DMS53 (cell line): ENCODE measurements at regions not wholly inside any gene's neighbourhood (a gene's known extent, or its start where the extent isn't known, plus 50 kb on each side); places are given as distances from the start of the nearest gene placed in this dataset.
A peak's percentile ranks its signal among the peaks of the same experiment; 100 is the strongest.

Experiments
- DNase-seq: peaks from one replicate; lab custom pipeline; 2025; lab: John Stamatoyannopoulos, UW

DNA sequence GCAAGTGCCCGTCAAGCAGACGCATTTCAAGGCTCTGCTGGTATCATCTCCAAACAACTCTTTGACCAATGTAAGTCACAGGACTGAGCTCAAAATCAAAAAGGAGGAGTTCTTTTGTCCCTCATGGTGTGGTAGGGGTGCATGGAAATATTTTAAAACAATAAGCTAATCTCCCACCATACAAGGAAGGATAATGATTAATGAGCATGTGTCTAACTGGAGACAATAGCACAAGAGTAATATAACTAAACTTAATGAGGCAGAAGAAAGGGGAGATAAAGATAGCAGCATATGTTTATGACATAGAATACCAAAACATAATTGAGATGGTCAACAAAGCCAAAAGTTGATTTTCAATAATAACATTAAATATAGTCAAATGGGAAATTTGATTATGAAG lies 668.0 kb upstream of the ZP4 start:
- DNase-seq, result no peak

DNA sequence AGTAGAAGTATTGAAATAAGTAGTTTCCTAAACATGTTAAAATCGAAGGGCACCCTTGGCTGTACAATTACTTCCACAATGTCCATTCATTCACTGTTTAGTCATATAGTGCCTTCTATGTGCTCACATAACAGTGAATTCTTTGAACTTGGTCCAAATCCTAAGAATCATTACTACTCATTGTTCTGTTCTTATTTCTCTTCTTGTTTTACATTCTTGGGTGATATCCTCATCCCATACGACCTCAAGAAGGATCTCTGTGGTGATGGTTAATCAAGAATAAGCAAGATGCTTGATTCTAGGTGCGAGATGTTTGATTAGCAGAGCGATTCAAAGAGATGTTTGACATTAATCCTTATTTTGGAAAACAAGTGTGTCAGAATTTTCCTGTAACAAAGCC lies 667.4 kb upstream of the ZP4 start:
- DNase-seq, result no peak

DNA sequence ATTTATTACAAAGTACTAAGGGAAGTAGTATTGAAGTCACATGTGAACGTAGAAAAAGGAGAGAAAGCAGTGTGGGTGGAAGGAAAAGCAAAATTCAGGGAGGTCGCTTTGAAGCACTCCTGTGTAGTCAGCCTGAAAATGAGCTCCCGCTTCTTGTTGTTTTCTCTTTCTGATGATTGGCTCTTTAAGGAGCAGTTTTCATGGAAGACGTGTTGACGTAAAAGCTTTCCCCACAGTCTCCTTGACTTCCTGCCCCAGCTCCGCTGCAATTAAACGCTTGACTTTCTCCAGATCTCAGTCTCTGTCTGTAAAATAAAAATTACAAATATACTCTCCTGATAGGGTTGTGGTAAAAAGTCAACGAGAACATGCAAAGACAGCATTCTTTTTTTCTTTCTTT lies 661.5 kb upstream of the ZP4 start:
- no peak for DNase-seq

DNA sequence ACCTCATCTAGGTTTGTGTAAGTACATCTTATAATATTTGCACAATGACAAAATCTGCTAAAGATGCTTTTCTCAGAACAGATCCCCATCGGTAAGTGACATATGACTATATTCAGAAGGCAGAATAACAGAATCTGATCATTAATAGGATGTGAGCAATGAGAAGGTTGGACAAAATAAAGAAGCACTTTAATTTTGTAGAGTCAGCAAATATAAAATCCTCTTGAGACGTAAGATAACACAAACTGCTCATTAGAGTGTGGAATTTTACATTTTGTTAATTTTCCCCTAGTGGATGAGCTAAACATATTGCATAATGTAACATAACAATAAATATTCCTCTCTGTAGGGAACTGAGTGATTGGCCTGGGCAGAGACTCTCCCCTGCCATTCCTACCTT lies 658.4 kb upstream of the ZP4 start:
- no peak for DNase-seq

DNA sequence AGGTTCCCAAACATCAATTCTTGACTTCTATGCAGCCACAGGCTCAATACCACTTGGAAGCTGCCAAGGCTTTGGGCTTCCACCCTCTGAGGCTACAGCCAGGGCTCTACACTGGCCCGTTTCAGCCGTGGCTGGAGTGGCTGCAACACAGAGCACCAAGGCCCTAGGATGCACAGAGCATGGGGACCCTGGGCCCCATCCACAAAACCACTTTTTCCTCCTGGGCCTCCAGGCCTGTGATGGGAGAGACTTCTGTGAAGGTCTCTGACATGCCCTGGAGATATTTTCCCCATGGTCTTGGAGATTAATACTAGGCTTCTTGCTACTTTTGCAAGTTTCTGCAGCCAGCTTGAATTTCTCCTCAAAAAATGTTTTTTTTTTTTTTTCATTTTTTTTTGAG lies 655.4 kb upstream of the ZP4 start:
- no peak for DNase-seq

DNA sequence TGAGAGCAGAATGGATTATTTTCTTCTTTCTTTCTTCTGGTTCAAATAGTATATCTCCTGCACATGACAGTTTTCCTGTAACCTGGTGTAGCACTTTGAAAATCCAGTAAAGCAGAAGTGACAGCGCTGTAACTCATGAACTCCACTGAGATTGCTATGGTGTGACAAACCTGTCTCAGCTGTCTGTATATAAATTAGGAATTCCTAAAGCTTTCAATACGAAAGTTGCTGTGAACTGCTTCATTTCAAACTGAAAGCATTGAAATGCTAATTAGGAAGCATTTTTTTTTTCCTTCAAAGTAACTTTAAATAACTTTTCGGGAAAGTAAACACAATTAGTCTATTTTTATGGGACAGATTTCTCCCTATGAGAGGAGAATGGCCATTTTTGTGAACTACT lies 646.9 kb upstream of the ZP4 start:
- DNase-seq, result no peak

DNA sequence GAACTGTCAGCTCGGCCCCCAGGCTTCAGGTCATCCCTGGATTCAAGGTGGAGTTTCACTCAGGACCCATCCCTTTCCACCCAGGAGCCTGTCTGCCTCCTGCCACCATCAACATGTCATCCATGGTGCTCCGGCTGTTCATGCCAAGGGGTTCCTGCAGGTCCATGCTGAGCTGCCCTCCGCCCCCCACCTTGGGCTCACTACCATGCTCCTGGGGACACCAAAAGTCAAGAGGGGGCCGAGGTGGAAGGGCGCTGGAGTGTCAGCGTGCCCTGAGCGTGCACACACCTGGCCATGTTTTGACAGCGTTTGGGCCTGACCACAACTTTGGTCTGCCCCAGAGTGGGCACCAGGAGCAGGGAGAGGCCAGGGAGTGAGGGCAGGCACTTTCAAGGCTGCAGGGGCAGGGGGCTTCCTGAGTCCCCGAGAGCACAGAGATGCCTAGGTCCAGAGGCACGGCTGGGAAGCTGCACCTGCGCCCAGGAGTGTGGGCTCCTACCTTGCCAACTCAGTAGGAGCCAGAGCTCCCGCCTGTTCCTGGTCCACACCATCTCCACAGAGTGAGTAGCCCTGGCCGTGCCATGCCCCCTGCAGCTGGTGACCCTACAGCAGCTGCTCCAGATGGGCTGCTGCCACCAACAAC lies 639.6 kb upstream of the ZP4 start:
- DNase-seq, result no peak

DNA sequence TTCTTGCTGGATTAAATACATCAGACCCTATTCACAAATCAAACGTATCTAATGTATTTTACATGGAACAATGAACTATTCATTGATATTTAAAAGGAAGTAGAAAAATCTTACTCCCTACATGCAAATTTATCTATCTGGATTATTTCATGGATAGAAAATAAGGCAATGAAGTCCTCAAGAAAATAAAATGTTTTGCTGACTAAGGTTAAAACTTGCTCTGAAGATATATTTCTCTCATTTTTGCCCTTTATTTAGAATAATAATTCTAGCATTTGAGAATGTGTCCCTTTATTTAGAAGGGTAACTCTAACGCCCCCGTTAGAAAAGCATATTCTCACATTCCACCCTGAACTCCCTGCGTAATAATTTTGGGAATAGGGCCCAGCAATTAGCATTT lies 627.0 kb upstream of the ZP4 start:
- DNase-seq, result no peak

DNA sequence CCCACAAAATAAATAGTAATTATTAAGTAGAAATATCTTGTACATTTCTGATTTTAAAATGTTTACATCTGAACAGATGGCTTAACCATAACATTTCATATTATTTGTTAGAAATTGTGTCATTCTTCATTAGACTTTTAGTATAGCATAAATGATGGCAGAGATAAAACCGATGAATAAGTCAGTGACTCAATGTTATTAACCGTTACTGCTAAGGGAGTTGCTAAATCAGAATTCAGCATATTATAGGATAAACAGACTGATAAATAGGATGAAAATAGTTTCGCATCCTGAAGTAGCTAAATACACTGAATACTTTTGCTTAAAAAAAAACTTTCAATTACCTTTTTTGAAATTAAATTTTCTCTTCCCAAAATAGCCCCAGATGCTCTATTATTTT lies 610.6 kb upstream of the ZP4 start:
- no peak for DNase-seq

DNA sequence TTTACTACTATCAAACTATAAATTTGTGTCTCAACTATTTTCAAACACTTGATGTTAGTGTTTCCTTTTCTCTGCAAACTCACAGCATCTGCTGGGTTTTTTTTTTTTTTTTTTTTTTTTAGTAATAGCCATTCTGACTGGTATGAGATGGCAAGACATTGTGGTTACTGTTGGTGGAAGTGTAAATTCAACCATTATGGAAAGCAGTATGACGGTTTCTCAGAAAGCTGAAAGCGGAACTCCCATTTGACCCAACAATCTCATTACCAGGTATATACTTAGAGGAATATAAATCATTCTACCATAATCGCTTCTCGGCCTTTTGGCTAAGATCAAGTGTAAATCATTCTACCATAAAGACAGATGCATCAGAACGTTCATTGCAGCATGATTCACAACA lies 608.3 kb upstream of the ZP4 start:
- DNase-seq, result no peak

DNA sequence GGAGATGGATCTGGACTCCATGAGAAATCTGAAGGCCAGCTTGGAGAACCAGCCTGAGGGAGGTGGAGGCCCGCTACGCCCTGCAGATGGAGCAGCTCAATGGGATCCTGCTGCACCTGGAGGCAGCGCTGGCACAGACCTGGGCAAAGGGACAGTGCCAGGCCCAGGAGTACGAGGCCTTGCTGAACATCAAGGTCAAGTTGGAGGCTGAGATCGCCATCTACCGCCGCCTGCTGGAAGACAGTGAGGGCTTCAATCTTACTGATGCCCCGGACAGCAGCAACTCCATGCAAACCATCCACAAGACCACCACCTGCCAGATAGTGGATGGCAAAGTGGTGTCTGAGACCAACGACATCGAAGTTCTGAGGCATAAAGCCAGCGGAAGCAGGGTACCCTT lies 601.5 kb upstream of the ZP4 start:
- DNase-seq, result peak; percentile 24

DNA sequence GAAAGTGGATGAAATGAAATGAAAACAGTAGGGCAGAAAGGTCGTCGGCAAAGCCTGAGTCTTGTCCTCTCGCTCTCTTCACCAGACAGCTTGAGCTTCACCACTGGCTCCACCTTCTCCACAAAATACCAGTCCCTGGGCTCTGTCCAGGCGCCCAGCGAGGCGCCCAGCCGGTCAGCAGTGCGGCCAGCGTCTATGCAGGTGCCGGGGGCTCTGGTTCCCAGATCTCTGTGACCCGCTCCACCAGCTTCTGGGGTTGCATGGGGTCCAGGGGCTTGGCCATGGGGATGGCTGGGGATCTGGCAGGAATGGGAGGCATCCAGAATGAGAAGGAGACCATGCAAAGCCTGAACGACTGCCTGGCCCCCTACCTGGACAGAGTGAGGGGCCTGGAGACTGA lies 600.5 kb upstream of the ZP4 start:
- DNase-seq, result no peak

DNA sequence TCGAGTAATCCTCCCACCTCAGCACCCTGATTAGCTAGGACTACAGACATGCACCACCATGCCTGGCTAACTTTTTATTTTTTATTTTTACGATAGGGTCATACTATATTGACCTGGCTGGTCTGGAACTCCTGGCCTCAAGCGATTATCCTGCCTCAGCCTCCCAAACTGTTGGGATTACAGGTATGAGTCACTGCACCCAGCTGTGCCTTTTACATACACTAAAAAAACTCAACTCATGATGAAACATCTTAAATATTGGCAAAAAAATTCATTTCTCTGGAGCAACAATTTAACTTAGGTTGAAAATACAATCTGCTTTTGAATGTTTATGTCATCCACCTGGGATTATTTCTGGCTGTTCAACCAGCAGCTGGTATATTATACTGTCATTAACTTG lies 598.3 kb upstream of the ZP4 start:
- DNase-seq, result peak; percentile 9

DNA sequence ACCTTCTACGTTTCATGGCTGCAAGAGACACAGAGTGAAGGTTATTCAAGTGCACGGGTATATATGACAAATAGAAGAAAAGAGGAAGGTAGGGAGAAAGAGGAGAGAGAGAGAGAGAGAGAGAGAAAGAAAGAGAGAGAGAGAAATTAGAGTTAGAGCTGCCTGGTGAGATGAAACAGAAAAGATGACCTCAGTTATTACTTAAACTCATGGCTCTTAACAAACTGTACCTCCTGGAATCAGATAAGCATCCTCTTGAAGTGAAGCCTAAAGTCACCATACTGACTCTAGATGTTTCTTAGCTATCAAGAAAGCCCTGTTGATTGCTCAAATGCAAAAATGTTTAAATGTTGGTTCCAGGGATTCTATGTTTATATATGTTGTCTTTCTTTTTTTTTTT lies 597.7 kb upstream of the ZP4 start:
- DNase-seq, result no peak

DNA sequence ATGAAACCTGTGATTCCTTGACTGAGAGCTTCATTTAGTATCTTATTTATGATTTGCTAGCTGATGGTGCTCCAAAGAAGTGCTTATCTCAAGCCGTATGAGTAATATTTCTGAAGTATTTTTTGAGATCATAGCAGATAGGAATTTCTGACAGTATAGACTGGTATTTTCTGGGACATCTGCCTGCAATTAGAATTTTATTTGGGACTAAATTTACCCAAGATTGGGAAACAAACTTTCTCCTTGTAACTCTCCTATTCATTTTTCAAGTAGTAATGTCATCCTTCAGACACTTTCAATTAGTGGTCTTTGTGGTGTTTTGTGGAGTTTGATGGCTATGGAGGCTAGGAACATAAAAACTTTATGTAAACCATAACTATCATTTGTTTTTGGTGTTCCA lies 597.2 kb upstream of the ZP4 start:
- DNase-seq, result no peak

DNA sequence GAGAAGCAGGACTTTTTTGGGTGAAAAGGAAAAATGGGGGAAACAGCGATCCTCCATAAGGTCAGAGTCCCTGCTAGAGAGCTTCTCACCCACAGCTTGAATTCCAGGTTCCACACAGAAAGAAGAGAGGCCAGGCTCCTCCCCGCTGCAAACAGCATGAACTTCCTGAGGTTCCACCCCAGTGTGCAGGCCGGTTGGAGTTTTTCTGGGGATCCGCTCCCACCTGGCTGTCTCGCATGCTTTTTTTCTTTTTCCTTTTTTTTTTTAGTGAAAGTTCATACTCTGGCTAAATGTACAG lies 595.1 kb upstream of the ZP4 start:
- peak; percentile 42 for DNase-seq

DNA sequence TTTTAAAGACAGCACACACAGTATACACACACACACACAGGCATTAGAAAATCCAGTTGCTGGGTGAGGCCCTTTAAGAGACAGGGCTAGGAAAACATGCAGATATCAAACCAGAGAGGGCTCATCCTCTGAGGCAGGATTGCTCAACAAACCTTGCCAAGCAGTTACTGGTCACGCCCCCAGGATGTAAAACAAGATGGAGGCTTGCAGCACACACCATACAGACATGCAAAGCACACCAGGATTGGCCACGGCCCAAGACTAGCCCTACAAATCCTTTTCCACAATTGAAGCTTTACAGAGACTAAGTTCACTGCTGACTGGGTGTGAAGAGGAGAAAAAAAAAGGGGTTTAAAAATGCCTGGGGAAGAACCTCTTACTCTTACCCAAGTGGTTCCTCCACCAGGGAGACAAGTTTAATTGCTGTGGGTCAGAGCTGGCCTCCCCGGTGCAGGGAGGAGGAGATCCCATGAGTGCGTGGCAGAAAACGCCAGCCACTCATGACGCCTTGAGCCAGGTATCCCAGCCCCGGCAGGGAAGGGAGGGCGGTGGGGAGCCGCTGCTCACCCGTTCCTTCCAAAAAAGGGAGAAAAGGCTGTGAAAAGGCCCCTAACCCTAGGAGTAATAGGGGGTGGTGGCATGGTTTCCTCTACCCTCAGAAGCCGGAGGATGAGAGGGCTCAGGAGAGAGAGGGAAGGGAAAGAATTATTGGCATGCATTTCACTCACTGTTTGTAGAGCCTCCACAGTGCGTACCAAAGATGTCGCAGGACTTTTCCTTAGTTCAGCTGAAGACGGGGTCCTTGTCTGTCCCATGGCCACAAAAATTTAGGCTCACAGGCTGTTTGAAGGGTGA lies 594.6 kb upstream of the ZP4 start:
- peak; percentile 72 for DNase-seq

DNA sequence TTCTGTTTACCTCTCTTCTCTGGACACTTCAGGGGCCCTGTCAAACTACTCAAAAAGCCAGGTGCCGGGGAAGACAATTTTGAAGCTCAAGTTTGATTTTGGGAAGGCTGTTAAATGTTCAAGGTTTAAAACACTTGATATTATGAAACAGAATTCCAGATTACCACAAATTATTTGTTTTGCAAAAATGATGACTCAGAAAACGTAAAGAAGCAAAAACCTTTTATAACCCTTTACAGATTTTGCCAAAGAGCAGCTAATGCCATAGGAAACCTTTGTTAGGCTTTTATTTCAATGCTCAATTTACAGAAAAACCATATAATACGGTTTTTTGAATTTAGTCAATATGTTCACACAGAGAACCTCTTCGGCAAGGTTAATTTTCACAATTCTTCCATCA lies 593.4 kb upstream of the ZP4 start:
- DNase-seq, result no peak

DNA sequence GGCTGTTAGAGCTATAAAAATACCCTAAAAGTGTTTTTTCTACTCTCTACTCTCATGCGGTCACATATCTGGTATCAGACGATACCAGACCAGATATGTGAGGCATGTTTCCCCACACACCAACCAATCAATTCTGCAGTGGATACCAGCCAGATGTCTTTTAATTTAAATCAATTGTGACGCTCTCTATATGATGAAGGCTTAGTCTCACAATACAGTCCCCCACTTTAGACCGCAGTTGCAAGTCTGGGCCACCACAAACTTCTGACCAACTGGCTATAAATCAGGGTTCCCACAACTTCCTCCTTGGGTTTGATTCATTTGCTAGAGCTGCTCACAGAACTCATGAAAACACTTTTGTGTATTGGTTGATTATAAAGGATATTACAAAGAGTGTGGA lies 586.1 kb upstream of the ZP4 start:
- DNase-seq, result no peak

DNA sequence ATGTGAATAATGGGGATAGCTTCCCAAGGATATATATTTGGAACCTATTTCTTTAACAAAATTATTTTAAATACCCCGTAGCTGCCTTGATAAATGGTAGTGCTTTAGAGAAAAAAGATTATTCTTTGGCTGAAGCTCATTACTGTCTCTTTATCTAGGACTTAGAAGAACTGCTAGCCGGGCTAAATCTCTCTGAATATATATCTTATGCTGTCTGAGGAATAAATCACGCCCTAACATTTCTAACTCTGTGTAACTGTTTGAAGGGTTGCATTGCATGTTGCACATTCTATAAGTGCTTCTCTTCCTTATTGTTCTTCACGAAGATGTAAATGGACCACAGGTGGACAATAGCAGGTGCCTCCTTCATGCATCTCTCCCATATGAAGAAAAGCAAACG lies 585.0 kb upstream of the ZP4 start:
- no peak for DNase-seq

DNA sequence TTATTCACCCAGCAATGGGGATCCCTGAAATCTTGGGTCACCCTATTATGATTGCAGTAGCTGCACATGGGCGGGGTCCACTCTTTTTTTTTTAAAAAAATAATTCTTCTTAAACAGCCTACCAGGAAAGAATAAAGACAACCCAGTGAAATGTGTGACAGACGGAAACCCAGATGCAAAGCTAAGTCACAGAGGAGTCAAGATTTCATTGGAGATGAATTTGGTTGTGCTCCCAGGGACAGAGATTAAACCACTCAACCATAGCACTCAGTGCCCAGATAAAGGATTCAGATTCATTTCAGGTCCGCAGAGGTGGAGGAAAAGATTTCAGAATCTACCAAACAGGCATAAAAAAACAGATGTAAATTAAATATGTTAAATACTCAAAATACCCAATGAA lies 583.5 kb upstream of the ZP4 start:
- DNase-seq, result no peak

DNA sequence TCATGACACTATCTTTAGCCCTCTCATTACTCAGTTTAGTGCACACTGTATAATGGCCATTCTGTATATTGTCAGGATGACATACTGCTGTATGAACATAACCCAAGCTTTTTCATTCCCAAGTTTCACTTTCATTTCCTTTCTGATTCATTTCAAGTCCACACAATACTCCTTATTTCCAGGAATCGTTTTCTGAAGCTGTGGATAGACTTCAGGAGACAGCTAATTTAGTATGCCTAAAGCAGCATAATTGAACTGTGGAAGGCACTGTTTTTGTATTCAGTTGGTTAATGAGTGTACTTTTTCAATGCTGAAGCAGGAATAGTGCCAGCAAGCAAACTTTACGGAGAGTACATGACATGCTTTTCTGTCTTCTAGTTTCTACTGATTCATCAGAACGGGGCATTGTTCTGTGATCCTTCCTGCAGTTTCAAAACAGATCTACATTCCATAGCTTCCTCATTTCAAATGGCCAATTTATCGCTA lies 578.5 kb upstream of the ZP4 start:
- no peak for DNase-seq

DNA sequence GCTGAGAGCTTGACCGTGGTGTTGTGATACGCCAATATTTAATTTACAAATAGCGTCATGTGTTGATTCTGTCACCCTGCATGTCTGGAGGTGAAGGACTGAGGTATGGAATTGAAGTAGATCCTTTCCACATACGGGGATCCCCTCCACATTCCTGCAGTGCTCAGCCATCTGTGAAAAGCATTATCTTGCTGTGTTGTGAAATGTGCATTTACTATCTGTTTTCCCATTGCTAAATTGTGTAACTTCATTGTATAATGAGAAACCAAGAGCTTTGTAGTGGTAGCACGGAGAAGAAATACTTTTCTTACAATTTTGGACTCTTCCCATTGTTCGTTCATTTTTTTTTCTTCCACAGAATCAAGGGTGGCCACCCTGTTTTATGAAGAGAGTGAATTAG lies 577.3 kb upstream of the ZP4 start:
- DNase-seq, result no peak

DNA sequence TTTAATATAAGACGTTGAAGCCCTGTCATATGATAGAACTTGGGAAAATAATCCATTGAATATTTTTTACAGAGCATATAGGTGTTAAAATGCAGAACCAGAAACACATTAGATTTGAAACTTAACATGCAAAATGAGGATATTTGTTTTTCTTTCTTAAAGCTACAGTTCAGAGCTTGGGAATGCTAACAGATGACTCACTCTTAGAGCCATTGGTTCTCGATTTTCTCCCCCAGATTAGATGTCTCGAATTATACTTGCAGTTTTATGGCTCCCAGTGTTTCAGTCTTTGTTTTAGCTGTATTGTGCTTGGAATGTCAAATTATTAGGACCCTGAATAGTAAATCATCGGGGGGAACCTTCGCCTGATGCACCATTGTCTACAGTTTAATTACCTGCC lies 575.7 kb upstream of the ZP4 start:
- no peak for DNase-seq
